ENCODE measurements at regions not wholly inside any gene's neighbourhood (a gene's known extent, or its start where the extent isn't known, plus 50 kb on each side); places are given as distances from the start of the nearest gene placed in this dataset.

DNA sequence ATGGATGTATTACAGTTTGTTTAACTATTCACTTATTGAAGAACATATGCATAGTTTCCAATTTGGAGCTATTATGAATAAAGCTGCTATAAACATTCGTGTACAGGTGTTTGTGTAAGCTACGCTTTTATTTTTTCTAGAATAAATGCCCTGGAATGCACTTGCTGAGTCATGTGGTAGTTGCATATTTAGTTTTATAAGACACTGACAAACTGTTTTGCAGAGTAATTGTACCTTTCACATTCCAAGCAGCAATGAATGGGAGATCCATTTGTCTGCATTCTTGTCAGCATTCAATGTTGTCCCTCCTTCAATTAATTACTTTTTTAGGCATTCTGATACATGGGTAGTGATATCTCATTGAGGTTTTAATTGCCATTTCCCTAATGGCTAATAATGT lies 373.6 kb upstream of the GHITM start:
- Histone ChIP-seq H4K5ac (ENCODE audit: insufficient read length, low read depth, low read length) (no peak overlapping the region), H3K56ac (replicated peaks; ENCODE audit: insufficient read length, low read depth, low read length) (no peak overlapping the region), H3K9me3 (ENCODE audit: insufficient read depth in 2 of 2, low read depth in 1 of 2, low read length in 1 of 2) (no peaks in the 10 kb centered on the region), H2BK20ac (ENCODE audit: low read length) (no peak overlapping the region), H4K8ac (ENCODE audit: extremely low read depth, insufficient read depth, low read length) (no peak overlapping the region), H3K79me2 (ENCODE audit: control insufficient read depth in 1 of 2, insufficient read depth in 2 of 2, low read length in 2 of 2) (no peaks in the 10 kb centered on the region), H3K4ac (replicated peaks; ENCODE audit: insufficient read length, low read depth, low read length) (no peak overlapping the region), H3K4me3 (ENCODE audit: extremely low read depth in 1 of 4, insufficient read depth in 2 of 4, low read depth in 3 of 4, low read length in 4 of 4) (no peak overlapping the region), H2BK5ac (ENCODE audit: low read depth, low read length) (no peak overlapping the region), H3K18ac (ENCODE audit: extremely low read depth, low read length) (no peak overlapping the region), H3K23ac (ENCODE audit: insufficient read length) (no peak overlapping the region), H3K4me2 (ENCODE audit: insufficient read depth in 1 of 2, low read depth in 2 of 2, low read length in 2 of 2) (no peak overlapping the region), H4K91ac (replicated peaks; ENCODE audit: insufficient read length, low read length) (no peak overlapping the region), H2BK12ac (ENCODE audit: low read depth, low read length) (no peak overlapping the region), H3K27ac (ENCODE audit: low read depth, low read length) (no peak overlapping the region), H4K20me1 (replicated peaks in 1 of 2; ENCODE audit: control insufficient read depth in 1 of 2, insufficient read depth in 2 of 2, low read length in 2 of 2) (peaks cover 0 to 3% of the 10 kb centered on the region in 2 experiments), H3K79me1 (ENCODE audit: low read depth, low read length) (no peaks in the 10 kb centered on the region), H3K4me1 (replicated peaks in 1 of 4; ENCODE audit: control insufficient read depth in 3 of 4, insufficient read depth in 4 of 4, low read length in 3 of 4) (no peaks in the 10 kb centered on the region), H3K23me2 (ENCODE audit: low read depth, low read length) (no peaks in the 10 kb centered on the region), H2BK15ac (ENCODE audit: low read length) (no peak overlapping the region), H3K27me3 (replicated peaks in 1 of 4; ENCODE audit: control insufficient read depth in 3 of 4, extremely low read depth in 1 of 4, insufficient read depth in 3 of 4, low read length in 3 of 4) (peaks cover 9 to 13% (median 11%) of the 10 kb centered on the region in 4 experiments), H2AK5ac (ENCODE audit: low read depth, low read length) (no peak overlapping the region), H2BK120ac (replicated peaks; ENCODE audit: low read depth, low read length) (no peak overlapping the region), H3K14ac (ENCODE audit: insufficient read length) (no peak overlapping the region), H2AFZ (ENCODE audit: low read length) (no peak overlapping the region), H3K9ac (replicated peaks in 1 of 4; ENCODE audit: extremely low read depth in 1 of 4, low read depth in 3 of 4, low read length in 3 of 4) (no peak overlapping the region), H3K36me3 (ENCODE audit: control insufficient read depth in 2 of 4, insufficient read depth in 4 of 4, low read length in 3 of 4) (no peaks in the 10 kb centered on the region)
- CTCF ChIA-PET (ENCODE audit: partially characterized antibody): interaction anchor here (0.6 kb wide), 1 partner anchor 215 kb away, joined by 3 read pairs; no protein-coding TSS in a partner anchor
- DNase-seq (ENCODE audit: low read depth in 1 of 2, low spot score in 2 of 2) (no peak), FAIRE-seq (no peak)
- POLR2A ChIA-PET (ENCODE audit: partially characterized antibody): no interaction called here
- 81% methylated on average over 2 of the region's 2 CpGs; no CpG with 5 or more reads in 1 of the 2 experiments for WGBS, 2 experiments (ENCODE audit: extremely low coverage in 1 of 2, insufficient coverage in 1 of 2, insufficient read length in 1 of 2, insufficient replicate concordance in 2 of 2, low coverage in 1 of 2, low lambda C conversion rate in 2 of 2, missing lambda C conversion rate in 1 of 2)
- TF ChIP-seq MAFK (IDR thresholded peaks at IDR 0.05; ENCODE audit: low read depth, low read length) (no peak), BACH1 (IDR thresholded peaks at IDR 0.05; ENCODE audit: low read length) (0 out of 2 replicates have a peak, but pooled peaks have one; percentile 36)
